ENCODE measurements at regions not wholly inside any gene's neighbourhood (a gene's known extent, or its start where the extent isn't known, plus 50 kb on each side); places are given as distances from the start of the nearest gene placed in this dataset.

DNA sequence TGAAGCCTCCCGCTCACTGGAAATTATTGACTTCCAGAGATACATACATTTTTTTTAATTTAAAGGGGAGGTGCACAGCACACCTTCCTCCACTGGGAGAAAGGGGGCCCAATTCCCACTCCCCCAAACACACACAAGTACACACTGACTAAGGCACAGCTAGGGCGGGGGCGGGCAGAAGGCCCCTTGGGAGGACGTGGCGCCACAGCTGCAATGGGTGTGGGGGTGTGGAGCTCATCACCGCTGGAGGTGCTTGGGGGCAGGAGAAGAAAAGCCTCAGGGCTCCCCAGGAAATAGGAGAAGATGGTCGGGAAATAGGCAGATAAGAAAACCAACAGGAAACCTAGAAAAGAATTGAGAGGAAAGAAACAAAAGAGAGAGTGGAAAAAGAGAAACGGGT is 127.3 kb upstream of the FAM98A start:
- no peak overlapping the region for H3K56ac ChIP-seq (replicated peaks; ENCODE audit: insufficient read length, low read depth, low read length)
- no peak overlapping the region for H2BK15ac ChIP-seq (ENCODE audit: low read length)
- H3K23me2 ChIP-seq (ENCODE audit: low read depth, low read length), result no peaks in the 10 kb centered on the region
- H3K79me1 ChIP-seq (ENCODE audit: low read depth, low read length), result no peaks in the 10 kb centered on the region
- WGBS, 2 experiments (ENCODE audit: extremely low coverage in 1 of 2, insufficient coverage in 1 of 2, insufficient read length in 1 of 2, insufficient replicate concordance in 2 of 2, low coverage in 1 of 2, low lambda C conversion rate in 2 of 2, missing lambda C conversion rate in 1 of 2), result 80% methylated on average over 8 of the region's 8 CpGs; no CpG with 5 or more reads in 1 of the 2 experiments
- H3K36me3 ChIP-seq (ENCODE audit: control insufficient read depth in 2 of 4, insufficient read depth in 4 of 4, low read length in 3 of 4), result no peaks in the 10 kb centered on the region
- H3K27ac ChIP-seq (ENCODE audit: low read depth, low read length), result no peak overlapping the region
- H3K23ac ChIP-seq (ENCODE audit: insufficient read length), result no peak overlapping the region
- H4K5ac ChIP-seq (ENCODE audit: insufficient read length, low read depth, low read length), result no peak overlapping the region
- ChIA-PET CTCF (ENCODE audit: partially characterized antibody) (no interaction called here), POLR2A (ENCODE audit: partially characterized antibody) (no interaction called here)
- H4K91ac ChIP-seq (replicated peaks; ENCODE audit: insufficient read length, low read length), result no peak overlapping the region
- no peak overlapping the region for H2AK5ac ChIP-seq (ENCODE audit: low read depth, low read length)
- DNase-seq (ENCODE audit: low read depth in 1 of 2, low spot score in 2 of 2) (no peak), FAIRE-seq (no peak)
- no peak overlapping the region for H2BK12ac ChIP-seq (ENCODE audit: low read depth, low read length)
- peaks cover 0 to 5% (median 0%) of the 10 kb centered on the region in 4 experiments; a peak in 1 of 7 replicates for H3K4me1 ChIP-seq (replicated peaks in 1 of 4; ENCODE audit: control insufficient read depth in 3 of 4, insufficient read depth in 4 of 4, low read length in 3 of 4)
- no peak overlapping the region for H3K9ac ChIP-seq (replicated peaks in 1 of 4; ENCODE audit: extremely low read depth in 1 of 4, low read depth in 3 of 4, low read length in 3 of 4)
- no peaks in the 10 kb centered on the region for H4K20me1 ChIP-seq (replicated peaks in 1 of 2; ENCODE audit: control insufficient read depth in 1 of 2, insufficient read depth in 2 of 2, low read length in 2 of 2)
- H2BK5ac ChIP-seq (ENCODE audit: low read depth, low read length), result no peak overlapping the region
- no peaks in the 10 kb centered on the region for H3K79me2 ChIP-seq (ENCODE audit: control insufficient read depth in 1 of 2, insufficient read depth in 2 of 2, low read length in 2 of 2)
- TF ChIP-seq KDM5A (IDR thresholded peaks at IDR 0.05; ENCODE audit: low read length) (no peak), CHD1 (IDR thresholded peaks at IDR 0.05; ENCODE audit: low read depth, low read length) (no peak)
- H3K4me3 ChIP-seq (ENCODE audit: extremely low read depth in 1 of 4, insufficient read depth in 2 of 4, low read depth in 3 of 4, low read length in 4 of 4), result no peak overlapping the region
- no peak overlapping the region for H2AFZ ChIP-seq (ENCODE audit: low read length)
- H3K9me3 ChIP-seq (ENCODE audit: insufficient read depth in 2 of 2, low read depth in 1 of 2, low read length in 1 of 2), result no peaks in the 10 kb centered on the region; a peak in 1 of 4 replicates
- H2BK20ac ChIP-seq (ENCODE audit: low read length), result no peak overlapping the region
- H3K27me3 ChIP-seq (replicated peaks in 1 of 4; ENCODE audit: control insufficient read depth in 3 of 4, extremely low read depth in 1 of 4, insufficient read depth in 3 of 4, low read length in 3 of 4), result no peaks in the 10 kb centered on the region
- H2BK120ac ChIP-seq (replicated peaks; ENCODE audit: low read depth, low read length), result no peak overlapping the region
- H3K14ac ChIP-seq (ENCODE audit: insufficient read length), result no peak overlapping the region
- H3K4me2 ChIP-seq (ENCODE audit: insufficient read depth in 1 of 2, low read depth in 2 of 2, low read length in 2 of 2), result no peak overlapping the region
- H3K18ac ChIP-seq (ENCODE audit: extremely low read depth, low read length), result no peak overlapping the region
- H3K4ac ChIP-seq (replicated peaks; ENCODE audit: insufficient read length, low read depth, low read length), result no peak overlapping the region
- no peak overlapping the region for H4K8ac ChIP-seq (ENCODE audit: extremely low read depth, insufficient read depth, low read length)

Data from H1 (cell line).